ENCODE measurements at regions not wholly inside any gene's neighbourhood (a gene's known extent, or its start where the extent isn't known, plus 50 kb on each side); places are given as distances from the start of the nearest gene placed in this dataset.

- Histone ChIP-seq H3K4me1 (ENCODE audit: control insufficient read depth in 1 of 2, insufficient read depth in 2 of 2, low read length in 2 of 2) (no peaks in the 10 kb centered on the region), H3K4me3 (replicated peaks in 1 of 3; ENCODE audit: low read depth in 2 of 3, low read length in 3 of 3) (no peak overlapping the region), H3K79me2 (ENCODE audit: insufficient read depth, low read length) (no peaks in the 10 kb centered on the region), H3K27me3 (ENCODE audit: control insufficient read depth in 2 of 2, insufficient read depth in 2 of 2, low read length in 2 of 2) (no peaks in the 10 kb centered on the region), H2AFZ (ENCODE audit: insufficient read depth, low read depth, low read length, poor library complexity, severe bottlenecking) (no peak overlapping the region), H3K27ac (ENCODE audit: low read depth in 1 of 2, low read length in 2 of 2) (no peak overlapping the region), H3K36me3 (replicated peaks in 1 of 2; ENCODE audit: control insufficient read depth in 1 of 2, insufficient read depth in 2 of 2, low read length in 2 of 2) (no peaks in the 10 kb centered on the region), H3K9me3 (replicated peaks in 1 of 2; ENCODE audit: control insufficient read depth in 1 of 2, insufficient read depth in 1 of 2, low read length in 2 of 2) (no peaks in the 10 kb centered on the region), H4K20me1 (ENCODE audit: insufficient read depth, low read length) (no peaks in the 10 kb centered on the region), H3K4me2 (replicated peaks; ENCODE audit: extremely low read depth, low read length, poor library complexity, severe bottlenecking) (no peak overlapping the region), H3K9ac (ENCODE audit: insufficient read depth, low read length, poor library complexity, severe bottlenecking) (no peak overlapping the region)
- Mint-ChIP-seq H3K27me3 (ENCODE audit: low read depth in 3 of 3) (peaks cover 0 to 2% (median 0%) of the 10 kb centered on the region in 3 donors), H3K27ac (no peak overlapping the region), H3K36me3 (no peaks in the 10 kb centered on the region), H3K4me3 (no peak overlapping the region), H3K9me3 (peaks cover 0 to 3% (median 0%) of the 10 kb centered on the region in 7 donors), H3K4me1 (no peaks in the 10 kb centered on the region)
- WGBS (ENCODE audit: insufficient coverage) = 100% methylated on average over 1 of the region's 4 CpGs
- TF ChIP-seq, protein P1, sequence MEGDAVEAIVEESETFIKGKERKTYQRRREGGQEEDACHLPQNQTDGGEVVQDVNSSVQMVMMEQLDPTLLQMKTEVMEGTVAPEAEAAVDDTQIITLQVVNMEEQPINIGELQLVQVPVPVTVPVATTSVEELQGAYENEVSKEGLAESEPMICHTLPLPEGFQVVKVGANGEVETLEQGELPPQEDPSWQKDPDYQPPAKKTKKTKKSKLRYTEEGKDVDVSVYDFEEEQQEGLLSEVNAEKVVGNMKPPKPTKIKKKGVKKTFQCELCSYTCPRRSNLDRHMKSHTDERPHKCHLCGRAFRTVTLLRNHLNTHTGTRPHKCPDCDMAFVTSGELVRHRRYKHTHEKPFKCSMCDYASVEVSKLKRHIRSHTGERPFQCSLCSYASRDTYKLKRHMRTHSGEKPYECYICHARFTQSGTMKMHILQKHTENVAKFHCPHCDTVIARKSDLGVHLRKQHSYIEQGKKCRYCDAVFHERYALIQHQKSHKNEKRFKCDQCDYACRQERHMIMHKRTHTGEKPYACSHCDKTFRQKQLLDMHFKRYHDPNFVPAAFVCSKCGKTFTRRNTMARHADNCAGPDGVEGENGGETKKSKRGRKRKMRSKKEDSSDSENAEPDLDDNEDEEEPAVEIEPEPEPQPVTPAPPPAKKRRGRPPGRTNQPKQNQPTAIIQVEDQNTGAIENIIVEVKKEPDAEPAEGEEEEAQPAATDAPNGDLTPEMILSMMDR (IDR thresholded peaks at IDR 0.05) = no peak
- DNase-seq = no peak
- intact Hi-C loops (cut with micrococcal nuclease) = no loop called here
These were observed 357.8 kb upstream of the SLC7A11 start for GRCh38 chr4:138599965-138600364.

- Mint-ChIP-seq H3K9me3 (peaks cover 0 to 3% (median 0%) of the 10 kb centered on the region in 7 donors), H3K4me1 (no peaks in the 10 kb centered on the region), H3K27ac (no peak overlapping the region), H3K36me3 (no peaks in the 10 kb centered on the region), H3K27me3 (ENCODE audit: low read depth in 3 of 3) (peaks cover 0 to 2% (median 0%) of the 10 kb centered on the region in 3 donors), H3K4me3 (no peak overlapping the region)
- Histone ChIP-seq H3K9me3 (replicated peaks in 1 of 2; ENCODE audit: control insufficient read depth in 1 of 2, insufficient read depth in 1 of 2, low read length in 2 of 2) (no peaks in the 10 kb centered on the region), H3K4me3 (replicated peaks in 1 of 3; ENCODE audit: low read depth in 2 of 3, low read length in 3 of 3) (no peak overlapping the region), H4K20me1 (ENCODE audit: insufficient read depth, low read length) (no peaks in the 10 kb centered on the region), H3K4me2 (replicated peaks; ENCODE audit: extremely low read depth, low read length, poor library complexity, severe bottlenecking) (no peak overlapping the region), H3K27me3 (ENCODE audit: control insufficient read depth in 2 of 2, insufficient read depth in 2 of 2, low read length in 2 of 2) (no peaks in the 10 kb centered on the region), H3K27ac (ENCODE audit: low read depth in 1 of 2, low read length in 2 of 2) (no peak overlapping the region), H3K9ac (ENCODE audit: insufficient read depth, low read length, poor library complexity, severe bottlenecking) (no peak overlapping the region), H2AFZ (ENCODE audit: insufficient read depth, low read depth, low read length, poor library complexity, severe bottlenecking) (no peak overlapping the region), H3K4me1 (ENCODE audit: control insufficient read depth in 1 of 2, insufficient read depth in 2 of 2, low read length in 2 of 2) (no peaks in the 10 kb centered on the region), H3K36me3 (replicated peaks in 1 of 2; ENCODE audit: control insufficient read depth in 1 of 2, insufficient read depth in 2 of 2, low read length in 2 of 2) (no peaks in the 10 kb centered on the region), H3K79me2 (ENCODE audit: insufficient read depth, low read length) (no peaks in the 10 kb centered on the region)
- TF ChIP-seq, protein P1 (IDR thresholded peaks at IDR 0.05) = no peak
- WGBS (ENCODE audit: insufficient coverage) = no CpG with 5 or more reads among the region's 3 CpGs
- no peak for DNase-seq
- intact Hi-C loops (cut with micrococcal nuclease) = no loop called here
These were observed 356.1 kb upstream of the SLC7A11 start for GRCh38 chr4:138598226-138598625.

Measured in CD14-positive monocyte (primary cell).